Peyer's patch (tissue), 4 donors: ENCODE measurements at regions not wholly inside any gene's neighbourhood (a gene's known extent, or its start where the extent isn't known, plus 50 kb on each side); places are given as distances from the start of the nearest gene placed in this dataset.

Experiments used
- CTCF ChIP-seq, 6 experiments: fragments of 450-650 bp in 4 of 6; fragments of 200-600 bp in 2 of 6; sonication (generic) in 1 of 6; IDR thresholded peaks; one replicate each; pipeline ENCODE4 v1.5.1; 2017 to 2019; ENCODE audit warnings: antibody characterized with exemption in 6 of 6, mild to moderate bottlenecking in 3 of 6, moderate library complexity in 1 of 6
- POLR2A ChIP-seq, 2 donors: fragments of 450-650 bp; IDR thresholded peaks; one replicate each; pipeline ENCODE4 v1.5.1; 2017; ENCODE audit warnings: antibody characterized with exemption in 2 of 2, mild to moderate bottlenecking in 2 of 2, moderate library complexity in 2 of 2

GRCh38 chr1:173267453-173267945 is 60.4 kb upstream of the TNFSF4 start:
- TF ChIP-seq CTCF (IDR thresholded peaks at IDR 0.05), result no peak
- no peak for TF ChIP-seq POLR2A (IDR thresholded peaks at IDR 0.05)
